Activated B cell treated with CpG ODN at 0.5 μM for 24 hours (primary cell): ENCODE measurements at regions not wholly inside any gene's neighbourhood (a gene's known extent, or its start where the extent isn't known, plus 50 kb on each side); places are given as distances from the start of the nearest gene placed in this dataset.
"Not testable (repeated sequence)": the region's sequence is repeated elsewhere in the genome, so short reads cannot be mapped to it uniquely, and the experiment has no call there.

ENCODE experiments used
- ATAC-seq: fragments of 200-7000 bp; cut with Tn5 transposase; one replicate; pipeline ENCODE4 v1.10.0; 2021; ENCODE audit warnings: low read depth, mild to moderate bottlenecking, moderate library complexity
- CTCF ChIA-PET: fragments of 350-600 bp; sonication (Branson Sonifier 250); formaldehyde crosslinking; loops from one replicate; lab custom pipeline; 2021; ENCODE audit warnings: antibody characterized with exemption; lab: Charles Lee
- POLR2A ChIA-PET: fragments of 350-600 bp; sonication (Branson Sonifier 250); formaldehyde crosslinking; loops from one replicate; lab custom pipeline; 2021; ENCODE audit warnings: antibody characterized with exemption; lab: Charles Lee
- DNase-seq: peaks from one replicate; pipeline ENCODE4 v3.0.0; 2022
- H3K27ac Mint-ChIP-seq: one replicate; pipeline ENCODE4 v1.8.0; 2020; ENCODE audit warnings: mixed read lengths
- H3K27me3 Mint-ChIP-seq: one replicate; pipeline ENCODE4 v1.8.0; 2021; ENCODE audit warnings: mixed read lengths
- H3K36me3 Mint-ChIP-seq: one replicate; pipeline ENCODE4 v1.8.0; 2021; ENCODE audit warnings: low read depth, mixed read lengths
- H3K4me1 Mint-ChIP-seq: one replicate; pipeline ENCODE4 v1.8.0; 2021; ENCODE audit warnings: mixed read lengths
- H3K4me3 Mint-ChIP-seq: one replicate; pipeline ENCODE4 v1.8.0; 2020; ENCODE audit warnings: mild to moderate bottlenecking, mixed read lengths
- H3K9me3 Mint-ChIP-seq: one replicate; pipeline ENCODE4 v1.8.0; 2020; ENCODE audit warnings: mixed read lengths
- CTCF ChIP-seq: fragments of 200-600 bp; IDR thresholded peaks from one replicate; pipeline ENCODE4 v1.8.0; 2022; ENCODE audit warnings: antibody characterized with exemption, mild to moderate bottlenecking
- intact Hi-C: fragments of 100-400 bp; cut with micrococcal nuclease; formaldehyde crosslinking; loops from one replicate; pipeline ENCODE4 v1.15.1; 2024

GRCh38 chr12:46965137-46965536 lies 114.3 kb upstream of the PCED1B start:
- intact Hi-C loops = no loop called here
- no peak overlapping the region for H3K4me3 Mint-ChIP-seq
- no peak for ATAC-seq
- ChIA-PET POLR2A (interaction anchor here (0.6 kb wide), 1 partner anchor 14 kb away, joined by 3 read pairs; no protein-coding TSS in a partner anchor), CTCF (no interaction called here)
- TF ChIP-seq CTCF = no peak
- H3K27me3 Mint-ChIP-seq = peaks cover 12% of the 10 kb centered on the region
- no peak for DNase-seq
- no peaks in the 10 kb centered on the region for H3K36me3 Mint-ChIP-seq
- H3K4me1 Mint-ChIP-seq = no peaks in the 10 kb centered on the region
- H3K27ac Mint-ChIP-seq = no peak overlapping the region
- no peaks in the 10 kb centered on the region for H3K9me3 Mint-ChIP-seq

GRCh38 chr12:46965880-46966279 lies 113.5 kb upstream of the PCED1B start:
- TF ChIP-seq CTCF = no peak
- intact Hi-C loops = no loop called here
- Mint-ChIP-seq H3K27me3 (peaks cover 8% of the 10 kb centered on the region), H3K9me3 (no peaks in the 10 kb centered on the region), H3K27ac (no peak overlapping the region), H3K4me1 (no peaks in the 10 kb centered on the region), H3K36me3 (no peaks in the 10 kb centered on the region), H3K4me3 (no peak overlapping the region)
- ChIA-PET CTCF (no interaction called here), POLR2A (interaction anchor here (0.6 kb wide), 1 partner anchor 13 kb away, joined by 3 read pairs; no protein-coding TSS in a partner anchor)
- DNase-seq = no peak
- no peak for ATAC-seq

GRCh38 chr12:46970636-46971035 lies 108.8 kb upstream of the PCED1B start:
- no peak overlapping the region for H3K4me3 Mint-ChIP-seq
- H3K4me1 Mint-ChIP-seq = no peaks in the 10 kb centered on the region
- no peak overlapping the region for H3K27ac Mint-ChIP-seq
- ATAC-seq = no peak
- no peaks in the 10 kb centered on the region for H3K36me3 Mint-ChIP-seq
- H3K27me3 Mint-ChIP-seq = peaks cover 26% of the 10 kb centered on the region
- DNase-seq = no peak
- ChIA-PET POLR2A (no interaction called here), CTCF (no interaction called here)
- H3K9me3 Mint-ChIP-seq = no peaks in the 10 kb centered on the region
- no peak for TF ChIP-seq CTCF
- intact Hi-C loops = no loop called here

GRCh38 chr12:46973937-46974336 lies 105.5 kb upstream of the PCED1B start:
- POLR2A ChIA-PET, H3K27ac Mint-ChIP-seq, H3K4me1 Mint-ChIP-seq, H3K9me3 Mint-ChIP-seq, H3K4me3 Mint-ChIP-seq, intact Hi-C loops, H3K36me3 Mint-ChIP-seq, DNase-seq, CTCF ChIA-PET, ATAC-seq: not testable (repeated sequence)
- peaks cover 32% of the 10 kb centered on the region for H3K27me3 Mint-ChIP-seq

GRCh38 chr12:46977871-46978375 lies 101.5 kb upstream of the PCED1B start:
- DNase-seq (no peak), ATAC-seq (no peak)
- ChIA-PET CTCF (no interaction called here), POLR2A (no interaction called here)
- Mint-ChIP-seq H3K27me3 (peaks cover 38% of the 10 kb centered on the region), H3K27ac (no peak overlapping the region), H3K36me3 (no peaks in the 10 kb centered on the region), H3K4me3 (no peak overlapping the region), H3K4me1 (no peaks in the 10 kb centered on the region), H3K9me3 (no peaks in the 10 kb centered on the region)
- intact Hi-C loops = no loop called here
- TF ChIP-seq CTCF = no peak

- TF ChIP-seq CTCF = no peak
- ChIA-PET CTCF (no interaction called here), POLR2A (no interaction called here)
- H3K9me3 Mint-ChIP-seq = no peaks in the 10 kb centered on the region
- DNase-seq = no peak
- H3K27ac Mint-ChIP-seq = no peak overlapping the region
- no peak for ATAC-seq
- H3K4me3 Mint-ChIP-seq = no peak overlapping the region
- peaks cover 2% of the 10 kb centered on the region for H3K4me1 Mint-ChIP-seq
- intact Hi-C loops = loop anchor here (5.0 kb wide), 1 partner anchor 304 kb away; no protein-coding TSS in a partner anchor
- H3K36me3 Mint-ChIP-seq = no peaks in the 10 kb centered on the region
- H3K27me3 Mint-ChIP-seq = peaks cover 20% of the 10 kb centered on the region
Measured at GRCh38 chr12:46981622-46982021, 97.8 kb upstream of the PCED1B start.
